OCI-LY7 (cell line): ENCODE measurements at regions not wholly inside any gene's neighbourhood (a gene's known extent, or its start where the extent isn't known, plus 50 kb on each side); places are given as distances from the start of the nearest gene placed in this dataset.

ENCODE experiments used
- BruUV-seq: library from RNA; stranded (reverse); fragments of 400-500 nt; replicated peaks from 2 replicates; lab custom pipeline; 2021; lab: Mats Ljungman, UMichigan
- CTCF ChIA-PET: fragments of 300-600 bp; sonication (Branson Sonifier 250); formaldehyde crosslinking; loops from one replicate; lab custom pipeline; 2022; ENCODE audit warnings: antibody characterized with exemption; ENCODE audit not compliant: unreplicated experiment; lab: Charles Lee
- POLR2A ChIA-PET: fragments of 300-600 bp; sonication (Branson Sonifier 250); formaldehyde crosslinking; loops from one replicate; lab custom pipeline; 2022; ENCODE audit warnings: antibody characterized with exemption; lab: Charles Lee
- DNase-seq: peaks from one replicate; pipeline ENCODE4 v3.0.0-alpha.2; 2015; ENCODE audit warnings: low spot score
- H2AFZ ChIP-seq: fragments of 200-600 bp; sonication (generic), shearing (Covaris generic); 2 replicates; pipeline ENCODE4 v1.6.1; 2014; ENCODE audit warnings: mild to moderate bottlenecking, antibody characterized with exemption, low read length, moderate library complexity
- H3K27ac ChIP-seq: fragments of 200-600 bp; sonication (generic); 2 replicates; pipeline ENCODE4 v1.5.1; 2014; ENCODE audit warnings: mixed run types, low read depth, mild to moderate bottlenecking, moderate library complexity, low read length, inconsistent platforms; ENCODE audit not compliant: poor library complexity, severe bottlenecking
- H3K36me3 ChIP-seq: fragments of 200-600 bp; sonication (generic); 2 replicates; pipeline ENCODE4 v1.6.1; 2014; ENCODE audit warnings: mild to moderate bottlenecking, antibody characterized with exemption, low read length, moderate library complexity, mixed read lengths; ENCODE audit not compliant: insufficient read depth
- H3K4me1 ChIP-seq: fragments of 200-600 bp; sonication (generic); 2 replicates; pipeline ENCODE4 v1.5.1; 2014; ENCODE audit warnings: mild to moderate bottlenecking, low read length; ENCODE audit not compliant: insufficient read depth, poor library complexity, severe bottlenecking
- H3K4me2 ChIP-seq: fragments of 200-600 bp; sonication (generic); 2 replicates; pipeline ENCODE4 v1.6.1; 2014; ENCODE audit warnings: mild to moderate bottlenecking, low read length
- H3K4me3 ChIP-seq: fragments of 200-600 bp; sonication (generic); 2 replicates; pipeline ENCODE4 v1.5.1; 2014; ENCODE audit warnings: mild to moderate bottlenecking, low read depth, low read length; ENCODE audit not compliant: poor library complexity, severe bottlenecking
- H3K79me2 ChIP-seq: fragments of 200-600 bp; sonication (generic); 2 replicates; pipeline ENCODE4 v1.6.1; 2016; ENCODE audit warnings: low read depth, mild to moderate bottlenecking, low read length, moderate library complexity, mixed read lengths; ENCODE audit not compliant: insufficient read depth
- H3K9me2 ChIP-seq: fragments of 200-600 bp; sonication (generic); 2 replicates; pipeline ENCODE4 v1.6.1; 2016; ENCODE audit warnings: mild to moderate bottlenecking, low read length, mixed read lengths; ENCODE audit not compliant: insufficient read depth
- H3K9me3 ChIP-seq: fragments of 200-600 bp; sonication (generic); 2 replicates; pipeline ENCODE4 v1.6.1; 2014; ENCODE audit warnings: mild to moderate bottlenecking, mixed run types, low read length, mixed read lengths
- H4K20me1 ChIP-seq: fragments of 200-600 bp; sonication (generic); 2 replicates; pipeline ENCODE4 v1.6.1; 2014; ENCODE audit warnings: mild to moderate bottlenecking, antibody characterized with exemption, low read length, moderate library complexity, mixed read lengths; ENCODE audit not compliant: insufficient read depth
- CTCF ChIP-seq: fragments of 200-600 bp; sonication (generic); conservative IDR thresholded peaks from 2 replicates; pipeline ENCODE4 v1.5.1; 2014; ENCODE audit warnings: mild to moderate bottlenecking, antibody characterized with exemption, low read length, moderate library complexity, mixed read lengths
- EZH2phosphoT487 ChIP-seq: fragments of 200-600 bp; sonication (generic); IDR thresholded peaks from 2 replicates; pipeline ENCODE4 v1.6.1; 2018; ENCODE audit warnings: low read depth, borderline replicate concordance, mild to moderate bottlenecking, mixed run types, antibody characterized with exemption, low read length, moderate library complexity, mixed read lengths
- intact Hi-C: fragments of 100-400 bp; cut with micrococcal nuclease; formaldehyde crosslinking; loops from one replicate; pipeline ENCODE4 v1.10.0; 2022; ENCODE audit not compliant: unreplicated experiment

- no peak overlapping the region for H3K27ac ChIP-seq
- no peak for DNase-seq
- BruUV-seq, result no TSS peak
- no peak overlapping the region for H2AFZ ChIP-seq
- intact Hi-C loops, result no loop called here
- CTCF ChIA-PET, result no interaction called here
- no peaks in the 10 kb centered on the region for H3K4me1 ChIP-seq
- H3K4me3 ChIP-seq, result no peak overlapping the region
- H3K9me3 ChIP-seq, result no peaks in the 10 kb centered on the region
- POLR2A ChIA-PET, result no interaction called here
- no peaks in the 10 kb centered on the region for H3K36me3 ChIP-seq
- no peaks in the 10 kb centered on the region for H3K79me2 ChIP-seq
- no peak overlapping the region for H3K4me2 ChIP-seq
- TF ChIP-seq EZH2phosphoT487, result no peak
- no peak for TF ChIP-seq CTCF
- H3K9me2 ChIP-seq, result no peaks in the 10 kb centered on the region
- H4K20me1 ChIP-seq, result no peaks in the 10 kb centered on the region
These were observed 87.2 kb upstream of the FRMD6 start for GRCh38 chr14:51564460-51564859.

- ChIA-PET CTCF (no interaction called here), POLR2A (interaction anchor here (0.6 kb wide), 1 partner anchor 32 kb away, joined by 3 read pairs; no protein-coding TSS in a partner anchor)
- Histone ChIP-seq H3K79me2 (no peaks in the 10 kb centered on the region), H3K9me3 (no peaks in the 10 kb centered on the region), H2AFZ (no peak overlapping the region), H3K9me2 (no peaks in the 10 kb centered on the region), H3K4me2 (no peak overlapping the region), H3K27ac (no peak overlapping the region), H4K20me1 (no peaks in the 10 kb centered on the region), H3K4me3 (no peak overlapping the region), H3K36me3 (no peaks in the 10 kb centered on the region), H3K4me1 (no peaks in the 10 kb centered on the region)
- intact Hi-C loops, result no loop called here
- DNase-seq, result no peak
- no TSS peak for BruUV-seq
- TF ChIP-seq EZH2phosphoT487 (no peak), CTCF (no peak)
These were observed 86.6 kb upstream of the FRMD6 start for GRCh38 chr14:51564986-51565604.

GRCh38 chr14:51566831-51567582, 84.7 kb upstream of the FRMD6 start:
- intact Hi-C loops, result no loop called here
- no peaks in the 10 kb centered on the region for H3K9me2 ChIP-seq
- H3K4me2 ChIP-seq, result no peak overlapping the region
- no peak overlapping the region for H2AFZ ChIP-seq
- CTCF ChIA-PET, result no interaction called here
- POLR2A ChIA-PET, result interaction anchor here (0.5 kb wide), 1 partner anchor 620 kb away, joined by 3 read pairs; no protein-coding TSS in a partner anchor
- H4K20me1 ChIP-seq, result no peaks in the 10 kb centered on the region
- no peaks in the 10 kb centered on the region for H3K36me3 ChIP-seq
- no peak for TF ChIP-seq CTCF
- H3K4me3 ChIP-seq, result no peak overlapping the region
- no peaks in the 10 kb centered on the region for H3K4me1 ChIP-seq
- no peaks in the 10 kb centered on the region for H3K9me3 ChIP-seq
- no TSS peak for BruUV-seq
- no peak overlapping the region for H3K27ac ChIP-seq
- no peak for DNase-seq
- H3K79me2 ChIP-seq, result no peaks in the 10 kb centered on the region
